ENCODE measurements at regions not wholly inside any gene's neighbourhood (a gene's known extent, or its start where the extent isn't known, plus 50 kb on each side); places are given as distances from the start of the nearest gene placed in this dataset.
"Not testable (repeated sequence)": the region's sequence is repeated elsewhere in the genome, so short reads cannot be mapped to it uniquely, and the experiment has no call there.

DNA sequence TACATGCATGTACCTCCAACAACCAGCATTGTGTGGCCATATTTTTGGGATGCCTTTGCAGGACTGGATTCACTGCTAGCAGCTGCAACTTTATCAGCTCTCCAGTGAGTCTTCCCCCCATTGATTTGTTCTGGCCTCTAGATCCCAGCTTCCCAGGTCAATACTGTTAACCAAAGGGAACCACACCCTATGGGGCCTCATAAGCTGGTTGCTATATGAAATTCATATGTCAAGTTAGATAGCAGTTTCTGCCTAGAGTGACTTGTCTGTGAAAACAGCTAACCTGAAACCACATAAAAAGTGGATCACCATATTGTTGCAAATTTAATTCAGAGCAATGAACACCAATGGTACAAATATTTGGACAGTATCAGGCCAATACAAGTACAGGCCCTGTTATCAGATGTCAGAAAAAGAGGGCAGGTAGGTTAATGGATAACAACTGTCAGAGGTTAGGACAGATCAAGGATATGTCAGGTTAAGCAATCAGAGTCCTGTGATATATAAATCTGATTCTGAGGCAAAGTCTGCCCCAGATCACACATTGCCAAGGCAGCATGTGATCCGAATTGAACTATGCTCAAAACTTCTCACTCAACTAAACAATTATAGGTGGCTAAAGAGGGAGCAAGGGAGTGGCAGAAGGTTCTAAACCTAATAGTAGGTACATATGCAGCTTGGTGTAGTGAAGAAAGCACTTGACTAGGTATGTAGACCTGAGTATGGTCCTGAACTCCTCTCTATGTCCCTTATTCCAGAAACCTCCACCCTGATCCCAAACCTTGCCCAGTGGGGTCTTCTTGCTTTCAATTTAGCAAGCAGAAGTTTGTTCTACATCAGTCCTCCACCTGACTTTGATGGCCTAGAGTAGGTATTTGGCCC is 94.7 kb upstream of the FOXN2 start:
- DNase-seq (ENCODE audit: low read depth in 2 of 2), result no peak

DNA sequence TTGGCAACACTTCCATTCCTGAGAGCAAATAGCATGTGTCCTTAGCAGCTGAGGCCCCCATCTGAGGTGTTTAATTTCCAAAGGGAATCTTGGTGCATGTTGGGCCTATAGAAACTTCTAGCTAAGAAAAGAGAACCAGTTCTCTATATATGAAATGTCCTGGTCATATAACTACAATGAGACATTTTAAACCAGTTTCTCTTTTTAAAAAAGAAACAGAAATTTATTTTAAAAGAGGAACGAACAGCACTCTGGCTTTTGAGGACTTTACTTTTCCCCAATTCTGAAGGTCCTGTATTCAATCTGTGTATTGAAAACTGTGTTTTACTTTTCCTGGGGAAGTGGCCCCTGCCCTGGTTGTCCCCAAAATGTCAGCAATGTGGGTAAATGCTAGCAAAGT is 94.0 kb upstream of the FOXN2 start:
- no peak for DNase-seq (ENCODE audit: low read depth in 2 of 2)

DNA sequence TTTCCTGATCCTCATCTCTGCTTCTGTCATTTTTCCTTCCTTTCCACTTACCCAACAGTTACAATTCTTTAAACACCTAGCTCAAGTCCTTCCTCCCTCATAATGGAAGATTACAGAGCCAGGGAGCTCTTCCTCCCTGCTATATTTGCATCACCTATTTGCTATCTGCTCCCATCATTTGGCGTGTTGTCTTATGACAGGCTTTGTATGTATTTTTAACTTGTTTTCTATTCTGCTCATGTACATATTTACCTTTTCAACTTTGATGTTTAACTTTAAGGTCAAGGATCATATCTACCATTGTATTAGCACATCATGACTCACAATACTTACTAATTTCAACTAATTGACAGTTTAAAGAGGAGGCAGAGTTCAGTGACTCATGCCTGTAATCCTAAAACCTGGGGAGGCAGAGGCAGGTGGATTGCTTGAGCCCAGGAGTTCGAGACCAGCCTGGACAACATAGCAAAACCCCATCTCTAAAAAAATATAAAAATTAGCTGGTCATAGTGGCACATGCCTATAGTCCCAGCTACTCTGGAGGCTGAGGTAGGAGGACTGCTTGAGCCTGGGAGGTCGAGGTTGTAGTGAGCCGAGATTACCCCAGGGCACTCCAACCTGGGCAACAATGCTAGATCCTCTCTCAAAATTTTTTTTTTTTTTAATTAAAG is 92.5 kb upstream of the FOXN2 start:
- DNase-seq (ENCODE audit: low read depth in 2 of 2), result no peak

DNA sequence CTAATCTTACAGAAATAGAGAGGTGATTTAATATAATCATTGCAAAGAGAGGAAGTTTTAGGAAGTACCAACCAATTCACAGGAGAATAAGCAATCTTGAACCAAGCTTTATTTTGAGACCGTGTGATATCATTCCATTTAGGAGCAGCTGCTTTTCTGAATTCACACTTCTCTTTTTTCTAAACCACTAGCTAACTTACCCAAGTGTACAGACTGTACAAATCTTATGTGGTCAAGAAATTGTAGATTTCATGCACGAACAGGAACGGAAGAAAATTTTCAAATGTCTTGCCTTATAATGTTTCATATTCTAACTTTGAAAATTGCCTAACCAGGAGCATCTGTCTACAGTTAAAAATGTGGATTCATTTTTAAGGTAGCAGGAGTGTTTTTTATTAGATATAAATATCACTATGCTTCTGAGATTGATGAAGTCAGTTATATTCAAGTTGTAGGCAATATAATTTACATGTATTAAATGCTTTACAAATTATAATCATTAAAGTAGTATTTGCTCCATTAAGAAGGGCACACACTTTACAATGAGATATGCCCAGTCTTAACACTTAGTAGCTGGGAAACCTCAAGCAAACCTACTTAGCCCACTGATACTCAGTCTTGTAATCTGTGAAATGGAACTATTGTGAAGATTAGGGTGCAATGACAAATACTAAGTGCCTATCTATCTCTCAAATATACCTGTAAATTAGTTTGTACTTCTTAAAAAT is 86.7 kb upstream of the FOXN2 start:
- no peak for DNase-seq (ENCODE audit: low read depth in 2 of 2)

DNA sequence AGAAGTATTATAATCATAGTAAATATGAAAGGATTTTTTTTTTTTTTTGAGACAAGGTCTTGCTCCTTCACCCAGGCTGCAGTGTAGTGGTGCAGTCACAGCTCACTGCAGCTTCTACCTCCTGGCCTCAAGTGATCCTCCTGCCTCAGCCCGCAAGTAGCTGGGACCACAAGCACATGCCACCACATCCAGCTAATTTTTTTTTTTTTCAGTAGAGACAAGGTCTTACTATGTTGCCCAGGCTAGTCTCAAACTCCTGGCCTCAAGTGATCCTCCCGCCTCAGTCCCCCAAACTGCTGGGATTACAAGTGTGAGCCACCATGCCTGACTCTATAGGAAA is 86.2 kb upstream of the FOXN2 start:
- DNase-seq (ENCODE audit: low read depth in 2 of 2), result no peak

DNA sequence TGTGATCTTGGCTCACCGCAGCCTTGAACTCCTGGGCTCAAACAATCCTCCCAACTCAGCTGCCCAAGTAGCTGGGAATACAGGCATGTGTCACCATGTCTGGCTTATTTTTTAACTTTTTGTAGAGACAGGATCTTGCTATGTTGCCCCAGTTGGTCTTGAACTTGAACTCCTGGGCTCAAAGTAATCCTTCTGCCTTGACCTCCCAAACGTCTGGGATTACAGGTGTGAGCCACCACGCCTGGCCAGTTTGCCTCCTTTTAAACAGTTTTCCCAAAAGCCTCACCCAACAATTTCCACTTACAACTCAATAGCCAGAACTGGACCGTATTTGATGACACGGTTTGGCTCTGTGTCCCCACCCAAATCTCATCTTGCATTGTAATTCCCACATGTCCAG is 85.4 kb upstream of the FOXN2 start:
- DNase-seq (ENCODE audit: low read depth in 2 of 2), result no peak

DNA sequence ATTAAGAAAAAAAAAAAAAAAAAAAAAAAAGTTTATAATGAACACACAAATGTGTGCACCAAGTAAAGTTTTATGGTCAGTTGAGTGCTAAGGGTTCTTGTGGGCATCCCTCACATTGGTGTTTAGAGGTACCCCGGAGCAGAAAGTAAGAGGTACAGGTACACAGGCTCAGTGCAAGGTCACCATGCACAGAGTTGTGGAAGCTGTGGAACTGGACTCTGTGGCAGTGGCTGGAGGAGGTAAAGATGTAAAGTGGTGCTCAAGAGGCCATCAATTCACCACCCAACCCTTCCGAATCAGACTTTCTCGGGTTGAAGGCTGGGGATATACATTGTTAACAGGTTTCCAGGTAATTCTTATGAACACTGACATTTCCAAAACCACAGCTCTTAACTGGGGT is 83.6 kb upstream of the FOXN2 start:
- no peak for DNase-seq (ENCODE audit: low read depth in 2 of 2)

DNA sequence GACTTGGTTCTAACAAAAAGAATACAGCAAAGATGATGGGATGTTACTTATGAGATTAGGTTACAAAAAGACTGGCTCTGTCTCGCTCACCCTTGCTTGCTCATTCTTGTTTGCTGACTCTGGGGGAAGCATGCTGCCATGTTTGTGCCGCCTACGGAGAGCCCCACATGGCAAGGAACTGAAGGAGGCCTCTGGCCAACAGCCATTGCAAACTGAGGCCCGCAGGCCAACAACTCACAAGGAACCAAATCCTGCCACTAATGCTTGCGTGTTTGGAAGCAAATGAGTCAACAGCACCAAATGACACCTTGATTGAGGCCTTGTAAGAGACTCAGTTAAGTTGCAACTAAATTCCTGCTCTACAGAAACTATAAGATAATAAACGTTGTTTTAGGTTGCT is 82.1 kb upstream of the FOXN2 start:
- DNase-seq (ENCODE audit: low read depth in 2 of 2), result no peak

DNA sequence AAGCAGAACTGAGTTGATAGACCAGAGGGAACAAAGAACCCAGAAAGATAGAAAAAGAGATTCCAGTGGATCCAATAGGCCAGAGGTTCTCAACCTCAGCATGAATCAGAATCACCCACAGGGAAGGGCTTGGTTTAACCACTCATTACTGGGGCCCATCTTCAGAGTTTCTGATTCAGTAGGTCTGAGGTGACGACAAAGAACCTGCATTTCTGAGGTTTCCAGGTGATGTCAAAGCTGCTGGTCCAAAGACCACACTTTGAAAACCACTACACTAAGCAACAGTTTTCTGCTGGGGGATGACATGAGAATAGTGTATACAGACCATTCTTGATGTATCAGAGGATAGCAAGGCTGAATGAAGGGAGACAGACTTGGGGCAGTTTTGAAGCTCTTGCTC is 81.5 kb upstream of the FOXN2 start:
- no peak for DNase-seq (ENCODE audit: low read depth in 2 of 2)

DNA sequence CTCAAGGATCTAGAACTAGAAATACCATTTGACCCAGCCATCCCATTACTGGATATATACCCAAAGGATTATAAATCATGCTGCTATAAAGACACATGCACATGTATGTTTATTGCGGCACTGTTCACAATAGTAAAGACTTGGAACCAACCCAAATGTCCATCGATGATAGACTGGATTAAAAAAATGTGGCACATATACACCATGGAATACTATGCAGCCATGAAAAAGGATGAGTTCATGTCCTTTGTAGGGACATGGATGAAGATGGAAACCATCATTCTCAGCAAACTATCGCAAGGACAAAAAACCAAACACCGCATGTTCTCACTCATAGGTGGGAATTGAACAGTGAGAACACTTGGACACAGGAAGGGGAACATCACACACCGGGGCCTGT is 80.7 kb upstream of the FOXN2 start:
- DNase-seq (ENCODE audit: low read depth in 2 of 2), result not testable (repeated sequence)

DNA sequence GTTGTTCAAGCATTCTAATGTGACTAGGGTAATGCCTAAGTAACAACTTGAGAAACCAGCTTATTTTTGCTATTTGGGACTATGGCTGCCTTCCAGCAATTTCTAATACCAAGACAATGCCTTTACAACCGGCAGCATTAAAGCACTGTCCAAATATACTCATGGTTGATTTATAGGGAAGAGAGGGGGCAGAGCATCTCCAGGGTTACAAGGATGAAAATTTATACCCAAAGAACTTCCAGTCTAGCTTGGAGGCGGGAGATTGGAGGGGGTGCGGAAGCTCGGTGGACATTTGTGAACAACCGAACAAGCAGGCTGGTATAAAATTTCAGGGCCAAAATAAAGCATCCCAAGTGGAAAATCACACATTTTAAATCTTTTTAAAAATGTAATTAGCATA is 79.4 kb upstream of the FOXN2 start:
- no peak for DNase-seq (ENCODE audit: low read depth in 2 of 2)

DNA sequence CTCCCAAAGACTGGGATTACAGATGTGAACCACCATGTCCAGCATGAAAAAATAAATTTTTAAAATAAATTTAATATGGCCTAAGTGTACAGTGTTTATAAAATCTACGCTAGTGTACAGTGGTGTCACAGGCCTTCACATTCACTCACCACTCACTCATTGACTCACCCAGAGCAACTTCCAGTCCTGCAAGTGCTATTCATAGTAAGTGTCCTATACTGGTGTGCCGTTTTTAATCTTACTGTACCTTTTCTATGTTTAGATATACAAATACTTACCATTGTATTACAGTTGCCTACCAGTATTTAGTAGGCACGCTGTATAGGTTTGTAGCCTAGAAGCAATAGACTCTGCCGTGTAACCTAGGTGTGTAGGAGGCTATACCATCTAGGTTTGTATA is 76.1 kb upstream of the FOXN2 start:
- DNase-seq (ENCODE audit: low read depth in 2 of 2), result no peak

DNA sequence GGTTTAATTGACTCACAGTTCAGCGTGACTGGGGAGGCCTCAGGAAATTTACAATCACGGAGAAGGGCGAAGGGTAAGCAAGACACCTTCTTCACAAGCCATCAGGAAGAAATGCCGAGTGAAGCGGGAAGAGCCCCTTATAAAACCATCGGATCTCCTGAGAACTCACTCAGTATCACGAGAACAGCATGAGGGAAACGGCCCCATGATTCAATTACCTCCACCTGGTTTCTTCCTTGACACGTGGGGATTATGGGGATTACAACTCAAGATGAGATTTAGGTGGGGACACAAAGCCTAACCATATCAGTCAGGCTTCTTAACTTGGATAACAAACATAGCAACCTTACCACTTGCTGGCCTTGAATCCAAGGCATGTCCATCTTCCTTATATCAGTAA is 73.6 kb upstream of the FOXN2 start:
- no peak for DNase-seq (ENCODE audit: low read depth in 2 of 2)

DNA sequence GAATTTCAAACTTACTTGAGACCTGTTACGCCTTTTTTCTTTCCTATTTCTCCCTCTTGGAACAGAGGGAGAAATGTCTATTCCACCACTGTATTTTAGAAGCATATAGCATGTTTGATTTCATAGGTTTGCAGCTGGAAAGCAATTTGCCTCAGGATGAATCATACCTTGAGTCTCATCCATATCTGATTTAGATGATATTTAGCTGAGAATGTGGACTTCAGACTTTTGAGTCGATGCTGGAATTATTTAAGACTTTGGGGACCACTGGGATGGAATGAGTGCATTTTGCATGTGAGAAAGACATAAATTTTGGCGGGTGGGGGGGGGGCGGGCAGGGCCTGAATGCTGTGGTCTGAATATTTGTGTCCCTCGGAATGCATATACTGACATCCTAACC is 67.3 kb upstream of the FOXN2 start:
- no peak for DNase-seq (ENCODE audit: low read depth in 2 of 2)

DNA sequence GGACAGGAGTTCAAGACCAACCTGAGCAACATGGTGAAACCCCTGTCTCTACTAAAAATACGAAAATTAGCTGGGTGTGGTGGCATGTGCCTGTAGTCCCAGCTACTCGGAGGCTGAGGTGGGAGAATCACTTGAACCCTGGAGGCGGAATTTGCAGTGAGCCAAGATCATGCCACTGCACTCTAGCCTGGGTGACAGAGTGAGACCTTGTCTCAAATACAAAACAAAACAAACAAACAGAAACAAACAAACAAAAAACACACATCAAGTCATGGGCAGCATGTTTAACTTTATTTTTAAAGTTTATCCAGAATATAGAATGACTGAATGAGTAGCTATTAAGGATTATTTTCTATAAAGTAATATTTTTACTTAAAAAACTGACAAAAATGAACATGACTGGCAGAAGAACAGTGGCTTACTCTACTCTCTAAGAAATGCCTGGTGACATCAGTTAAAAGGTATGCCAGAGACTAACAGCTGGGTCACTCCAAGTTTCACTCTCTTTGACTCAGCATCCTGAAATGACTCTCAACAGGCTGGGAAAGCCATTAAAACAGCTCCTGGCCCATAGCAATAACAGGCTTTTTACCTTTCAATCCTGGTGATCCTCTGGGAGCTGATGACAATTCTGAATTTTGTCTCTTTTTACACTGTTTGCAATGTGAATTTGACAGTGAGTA is 66.1 kb upstream of the FOXN2 start:
- DNase-seq (ENCODE audit: low read depth in 2 of 2), result no peak

DNA sequence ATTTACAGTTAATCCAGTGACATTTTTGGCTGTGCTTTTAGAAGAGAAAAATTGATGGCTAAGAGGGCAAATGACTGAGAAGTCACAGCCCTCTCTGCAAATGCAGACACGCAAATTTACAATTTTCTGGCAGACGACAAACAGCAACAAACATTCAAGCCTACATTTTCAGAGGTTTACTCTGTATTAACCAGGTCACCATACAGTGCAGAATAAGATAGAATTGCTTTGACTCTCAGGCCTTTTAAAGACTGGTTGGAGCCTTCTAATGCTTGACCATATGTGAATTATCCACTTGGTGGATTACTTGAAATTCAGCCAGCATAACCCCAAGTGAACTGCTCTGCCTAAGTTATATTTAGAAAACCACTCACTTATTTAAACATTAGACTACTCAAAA is 65.5 kb upstream of the FOXN2 start:
- no peak for DNase-seq (ENCODE audit: low read depth in 2 of 2)

DNA sequence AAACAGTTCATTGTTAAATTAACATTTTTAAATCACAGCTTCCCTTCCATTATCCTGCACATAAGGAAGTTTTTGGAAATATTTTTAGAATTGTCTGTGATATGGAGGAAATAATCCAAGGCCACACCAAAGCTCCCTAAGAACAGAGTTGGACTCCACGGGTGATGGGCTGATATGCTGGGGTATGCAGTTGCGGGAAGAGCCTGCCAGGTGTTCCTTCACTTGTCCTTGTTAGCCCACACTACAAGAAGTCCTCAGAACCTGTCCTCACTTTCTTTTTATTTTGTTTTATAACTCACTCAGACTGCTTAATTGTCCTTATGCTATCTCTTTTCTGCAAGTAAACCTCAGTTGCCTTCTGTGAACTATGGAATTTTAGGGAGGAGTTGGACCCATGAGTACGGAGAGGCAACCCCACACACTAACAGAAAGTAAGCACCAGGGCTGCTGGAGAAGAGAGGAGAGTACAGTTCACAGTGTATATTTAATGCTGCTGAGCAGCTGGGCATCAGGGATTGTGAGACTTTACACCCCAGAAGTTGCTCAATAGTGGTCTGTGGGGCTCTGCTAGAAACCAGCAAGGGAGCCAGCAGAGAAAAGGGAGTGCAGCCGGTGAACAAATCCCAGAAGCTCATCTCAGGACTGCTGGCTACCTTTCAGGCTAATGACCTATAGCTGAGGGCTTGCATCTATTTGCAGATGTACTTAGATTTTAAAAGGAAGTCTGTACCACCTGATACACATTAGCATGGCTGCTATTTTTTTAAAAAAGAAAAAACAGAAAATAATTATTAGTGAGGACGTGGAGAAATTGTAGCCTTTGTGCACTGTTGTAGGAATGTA is 64.6 kb upstream of the FOXN2 start:
- DNase-seq (ENCODE audit: low read depth in 2 of 2), result no peak

DNA sequence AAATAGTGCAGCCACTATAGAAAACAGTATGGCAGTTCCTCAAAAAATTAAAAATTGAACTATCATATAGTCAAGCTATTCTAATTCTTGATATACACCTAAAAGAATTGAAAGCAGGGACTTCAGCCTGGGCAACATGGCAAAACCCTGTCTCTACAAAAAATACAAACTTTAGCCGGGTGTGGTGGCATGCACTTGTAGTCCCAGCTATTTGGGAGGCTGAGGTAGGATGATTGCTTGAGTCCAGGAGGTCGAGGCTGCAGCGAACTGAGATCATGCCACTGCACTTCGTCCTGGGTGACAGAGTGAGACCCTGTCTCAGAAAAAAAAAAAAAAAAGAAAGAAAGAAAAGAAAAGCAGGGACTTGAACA is 64.0 kb upstream of the FOXN2 start:
- DNase-seq (ENCODE audit: low read depth in 2 of 2), result no peak

DNA sequence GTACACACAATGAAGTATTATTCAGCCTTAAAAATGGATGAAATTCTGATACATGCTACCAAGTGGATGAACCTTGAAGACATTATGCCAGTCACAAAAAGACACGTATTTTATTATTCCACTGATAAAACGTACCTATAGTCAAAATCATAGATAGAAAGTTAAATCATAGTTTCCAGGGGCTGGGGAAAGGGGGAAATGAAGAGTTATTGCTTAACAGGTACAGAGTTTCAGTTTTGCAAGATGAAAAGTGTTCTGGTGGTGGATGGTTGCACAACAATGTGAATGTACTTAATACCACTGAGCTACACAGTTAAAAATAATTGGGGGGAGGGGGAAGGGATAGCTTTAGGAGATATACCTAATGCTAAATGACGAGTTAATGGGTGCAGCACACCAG is 63.5 kb upstream of the FOXN2 start:
- DNase-seq (ENCODE audit: low read depth in 2 of 2), result peak in 1 of 2 donors; percentile 4

DNA sequence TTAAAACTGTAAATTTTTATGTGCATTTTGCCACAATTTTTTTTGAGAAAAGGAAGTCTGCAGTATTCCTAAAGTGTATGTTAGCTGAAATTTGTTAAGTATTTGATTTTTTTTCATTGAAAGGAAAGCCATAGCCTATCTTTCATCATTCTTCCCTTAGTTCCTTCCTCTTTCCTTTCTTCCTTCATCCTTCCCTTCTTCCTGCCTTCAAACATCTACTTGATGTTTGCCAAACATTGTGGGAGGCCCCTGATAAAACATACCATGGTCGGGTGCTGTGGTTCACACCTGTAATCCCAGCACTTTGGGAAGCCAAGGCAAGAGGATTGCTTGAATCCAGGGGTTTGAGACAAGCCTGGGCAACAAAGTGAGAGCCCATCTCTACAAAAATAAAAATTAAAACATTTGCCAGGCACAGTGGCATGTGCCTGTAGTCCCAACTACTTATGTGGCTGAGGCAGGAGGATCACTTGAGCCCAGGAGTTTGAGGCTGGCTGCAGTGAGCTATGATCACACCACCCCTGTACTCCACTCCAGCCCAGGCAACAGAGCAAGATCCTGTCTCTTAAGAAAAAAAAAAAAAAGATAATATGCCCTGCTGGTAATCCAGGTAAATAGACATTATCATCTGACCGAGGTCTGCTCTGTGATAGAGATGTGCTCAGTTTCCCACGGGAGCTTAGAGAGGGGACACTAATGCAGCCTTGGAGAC is 62.9 kb upstream of the FOXN2 start:
- DNase-seq (ENCODE audit: low read depth in 2 of 2), result no peak

DNA sequence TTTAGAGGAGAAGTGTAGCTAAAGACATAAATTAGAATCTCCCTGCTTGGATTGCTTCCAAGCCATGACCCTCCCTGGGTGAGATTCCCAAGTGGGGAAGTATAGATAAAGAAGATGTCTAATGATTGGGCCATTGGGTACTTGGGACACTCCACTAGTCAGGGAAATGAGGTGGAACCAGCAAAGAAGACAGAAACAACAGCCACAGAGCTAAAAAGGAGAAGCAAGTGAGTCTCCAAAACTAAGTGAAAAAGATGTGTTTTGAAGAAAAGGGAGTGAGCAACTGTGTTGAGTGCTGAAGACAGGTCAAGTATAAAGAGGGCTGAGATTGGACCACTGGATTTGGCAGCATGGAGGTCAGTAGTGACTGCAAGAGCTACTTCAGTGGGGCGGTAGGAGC is 61.2 kb upstream of the FOXN2 start:
- no peak for DNase-seq (ENCODE audit: low read depth in 2 of 2)

Data from activated CD4-positive, alpha-beta T cell treated with anti-CD3 and anti-CD28 coated beads for 24 hours (primary cell).